RPMI8226 (cell line): ENCODE measurements at regions not wholly inside any gene's neighbourhood (a gene's known extent, or its start where the extent isn't known, plus 50 kb on each side); places are given as distances from the start of the nearest gene placed in this dataset.
"Not testable (repeated sequence)": the region's sequence is repeated elsewhere in the genome, so short reads cannot be mapped to it uniquely, and the experiment has no call there.

Source experiments
- DNase-seq: peaks from one replicate; pipeline ENCODE4 v3.0.0-alpha.2; 2015

GRCh38 chr1:177708406-177708805 lies 261.5 kb downstream of the SEC16B start:
- DNase-seq, result no peak

- DNase-seq, result no peak
Measured at GRCh38 chr1:177706977-177707376, 262.9 kb downstream of the SEC16B start.

GRCh38 chr1:177705839-177706238 lies 264.0 kb downstream of the SEC16B start:
- DNase-seq, result no peak

GRCh38 chr1:177703888-177704446 lies 265.9 kb downstream of the SEC16B start:
- DNase-seq, result no peak

GRCh38 chr1:177701654-177702353 lies 268.1 kb downstream of the SEC16B start:
- no peak for DNase-seq

GRCh38 chr1:177700856-177701255 lies 269.0 kb downstream of the SEC16B start:
- no peak for DNase-seq

GRCh38 chr1:177690996-177691395 lies 278.9 kb downstream of the SEC16B start:
- no peak for DNase-seq

GRCh38 chr1:177687544-177687943 lies 282.3 kb downstream of the SEC16B start:
- DNase-seq, result no peak

GRCh38 chr1:177686933-177687332 lies 282.9 kb downstream of the SEC16B start:
- DNase-seq, result no peak

- DNase-seq, result no peak
Measured at GRCh38 chr1:177669161-177669560, 300.7 kb downstream of the SEC16B start.

- no peak for DNase-seq
Measured at GRCh38 chr1:177665935-177666334, 303.9 kb downstream of the SEC16B start.

GRCh38 chr1:177664742-177665141 lies 305.1 kb downstream of the SEC16B start:
- DNase-seq, result not testable (repeated sequence)

GRCh38 chr1:177660188-177660587 lies 309.7 kb downstream of the SEC16B start:
- DNase-seq, result no peak

GRCh38 chr1:177659281-177659680 lies 310.6 kb downstream of the SEC16B start:
- no peak for DNase-seq

GRCh38 chr1:177656598-177656997 lies 313.3 kb downstream of the SEC16B start:
- DNase-seq, result no peak

- no peak for DNase-seq
Measured at GRCh38 chr1:177650947-177651346, 318.9 kb downstream of the SEC16B start.

GRCh38 chr1:177648731-177649265 lies 321.1 kb downstream of the SEC16B start:
- no peak for DNase-seq

GRCh38 chr1:177648138-177648537 lies 321.7 kb downstream of the SEC16B start:
- no peak for DNase-seq

- DNase-seq, result no peak
Measured at GRCh38 chr1:177646757-177647730, 322.8 kb downstream of the SEC16B start.

GRCh38 chr1:177645491-177646190 lies 324.2 kb downstream of the SEC16B start:
- no peak for DNase-seq

- no peak for DNase-seq
Measured at GRCh38 chr1:177640687-177641086, 329.2 kb downstream of the SEC16B start.

GRCh38 chr1:177634151-177634550 lies 335.7 kb downstream of the SEC16B start:
- DNase-seq, result not testable (repeated sequence)
